Eye (tissue), 1 donor: ENCODE measurements at regions not wholly inside any gene's neighbourhood (a gene's known extent, or its start where the extent isn't known, plus 50 kb on each side); places are given as distances from the start of the nearest gene placed in this dataset.

Source experiments
- DNase-seq: peaks from one replicate; pipeline ENCODE4 v3.0.0-alpha.2; 2015

GRCh38 chr11:32273931-32274330, 161.4 kb downstream of the WT1 start:
- peak; percentile 46 for DNase-seq

DNA sequence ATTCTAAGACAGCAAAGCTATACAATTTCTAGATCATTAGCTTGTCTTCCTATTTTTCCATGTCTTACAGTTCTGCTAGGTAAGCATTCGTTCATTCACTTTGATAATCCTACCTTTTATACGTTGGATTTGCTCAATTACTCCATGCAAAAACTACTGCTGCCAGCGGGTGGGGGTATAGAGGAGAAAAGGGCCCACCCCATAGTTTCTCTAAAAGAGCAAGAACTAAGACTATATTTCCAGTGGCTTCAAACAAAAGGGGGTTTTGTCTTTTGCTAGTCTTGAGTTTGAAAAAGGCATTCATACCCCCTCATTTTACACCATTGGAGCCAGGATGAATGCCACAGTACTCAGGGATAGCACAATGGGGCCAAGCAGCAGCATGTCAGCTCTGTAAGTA, 155.7 kb downstream of the WT1 start:
- DNase-seq = no peak

GRCh38 chr11:32280339-32280738, 155.0 kb downstream of the WT1 start:
- DNase-seq = no peak

DNA sequence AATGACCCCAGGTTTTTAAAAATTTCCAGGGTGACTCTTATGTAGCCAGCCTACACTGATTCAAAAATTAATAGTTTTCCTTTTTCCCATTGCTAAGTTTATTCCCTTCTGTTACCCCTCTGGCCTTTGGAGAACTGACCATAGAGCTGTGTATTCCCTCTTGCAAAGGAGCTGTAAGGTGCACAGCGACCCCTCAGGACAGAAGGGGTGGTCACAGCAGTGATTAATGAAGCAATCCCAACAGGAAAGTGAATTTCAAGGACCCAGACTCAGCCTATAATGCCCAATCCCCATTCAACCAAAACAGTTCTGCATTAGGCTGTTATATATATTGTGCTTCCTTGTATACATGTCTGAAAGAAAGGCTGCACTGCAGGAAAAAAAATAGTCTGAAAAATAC, 147.1 kb downstream of the WT1 start:
- DNase-seq = no peak

- DNase-seq = no peak
These were observed 145.6 kb downstream of the WT1 start for GRCh38 chr11:32289701-32290100.

DNA sequence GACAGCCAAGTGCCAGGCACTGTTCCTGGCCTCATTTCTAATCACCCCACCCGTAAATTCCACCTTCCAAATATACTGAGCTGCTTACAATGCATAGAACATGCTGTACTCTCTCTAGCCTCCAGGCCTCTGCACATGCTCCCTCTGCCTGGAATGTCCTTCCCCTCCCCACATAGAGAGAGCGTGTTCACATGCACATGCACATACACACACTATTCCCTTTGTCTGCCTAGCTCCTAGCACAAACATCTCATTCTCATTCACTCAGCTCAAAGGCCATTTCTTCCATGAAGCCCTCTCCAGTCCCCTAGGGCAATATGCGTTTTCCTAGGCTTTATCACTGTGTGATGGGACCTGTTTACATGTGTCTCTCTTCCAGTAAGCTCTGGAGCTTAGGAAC, 144.6 kb downstream of the WT1 start:
- peak; percentile 48 for DNase-seq

DNA sequence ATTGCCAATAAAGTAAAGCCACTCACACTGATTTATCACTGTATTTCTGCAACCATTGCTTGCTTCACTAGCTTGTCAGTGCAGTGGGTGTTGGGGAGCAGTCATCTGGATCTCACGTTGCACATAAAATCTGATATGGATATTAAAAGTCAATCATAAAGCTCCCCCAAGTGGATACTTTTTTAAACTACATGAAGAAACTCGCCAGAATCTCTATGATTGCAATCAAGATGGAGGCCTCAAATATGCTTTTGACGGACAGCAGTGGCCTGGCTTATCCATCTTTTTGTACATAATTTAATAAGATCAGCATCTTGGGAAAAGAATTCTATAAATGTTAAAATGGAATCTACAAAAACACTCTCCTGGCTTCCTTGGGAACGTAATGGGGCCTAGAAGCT, 137.7 kb downstream of the WT1 start:
- peak; percentile 86 for DNase-seq

GRCh38 chr11:32302826-32303225, 132.5 kb downstream of the WT1 start:
- DNase-seq = no peak

- DNase-seq = no peak
These were observed 130.8 kb downstream of the WT1 start for GRCh38 chr11:32304521-32304920.

- no peak for DNase-seq
These were observed 129.9 kb downstream of the WT1 start for GRCh38 chr11:32305460-32305859.

- no peak for DNase-seq
These were observed 127.9 kb downstream of the WT1 start for GRCh38 chr11:32307471-32307870.

DNA sequence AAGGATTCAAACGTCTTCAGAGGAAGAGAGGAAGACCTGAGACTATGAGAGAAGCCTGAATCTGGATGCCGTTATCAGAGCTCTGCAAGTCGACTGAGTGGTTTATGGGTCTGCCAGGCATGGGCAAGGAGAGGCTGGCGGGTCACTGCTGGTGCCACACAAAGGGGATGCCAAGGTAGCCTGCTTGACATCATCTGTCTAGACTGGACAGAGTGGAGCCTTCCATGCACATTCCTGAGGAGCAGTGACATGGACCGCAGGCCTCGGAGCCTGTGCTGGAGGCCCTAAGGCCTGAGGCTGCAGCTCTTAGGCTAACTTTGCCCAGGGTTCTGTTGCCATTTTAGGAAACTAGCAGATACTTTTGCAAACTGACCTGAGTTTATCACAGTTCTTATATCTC, 127.4 kb downstream of the WT1 start:
- DNase-seq = no peak

- DNase-seq = no peak
These were observed 125.7 kb downstream of the WT1 start for GRCh38 chr11:32309530-32310213.

DNA sequence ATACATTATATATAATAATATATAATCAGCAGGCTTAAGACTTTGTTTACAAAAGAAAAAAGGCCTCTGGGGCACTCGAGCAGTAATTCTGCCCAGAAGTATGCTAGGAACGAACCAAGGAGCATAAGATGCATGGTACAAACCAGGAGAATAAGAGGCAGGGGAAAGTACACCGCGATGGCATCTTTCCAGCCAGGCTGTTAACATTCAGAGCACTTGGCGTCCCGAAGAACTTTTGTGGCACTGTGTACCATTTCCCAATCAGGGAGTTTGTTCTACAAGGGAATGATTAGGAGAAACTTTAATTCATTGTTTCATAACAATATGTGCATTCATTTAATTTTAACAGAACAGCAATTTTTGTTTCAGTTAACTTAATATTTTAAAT, 125.1 kb downstream of the WT1 start:
- DNase-seq = no peak

- DNase-seq = no peak
These were observed 123.8 kb downstream of the WT1 start for GRCh38 chr11:32311346-32312065.

DNA sequence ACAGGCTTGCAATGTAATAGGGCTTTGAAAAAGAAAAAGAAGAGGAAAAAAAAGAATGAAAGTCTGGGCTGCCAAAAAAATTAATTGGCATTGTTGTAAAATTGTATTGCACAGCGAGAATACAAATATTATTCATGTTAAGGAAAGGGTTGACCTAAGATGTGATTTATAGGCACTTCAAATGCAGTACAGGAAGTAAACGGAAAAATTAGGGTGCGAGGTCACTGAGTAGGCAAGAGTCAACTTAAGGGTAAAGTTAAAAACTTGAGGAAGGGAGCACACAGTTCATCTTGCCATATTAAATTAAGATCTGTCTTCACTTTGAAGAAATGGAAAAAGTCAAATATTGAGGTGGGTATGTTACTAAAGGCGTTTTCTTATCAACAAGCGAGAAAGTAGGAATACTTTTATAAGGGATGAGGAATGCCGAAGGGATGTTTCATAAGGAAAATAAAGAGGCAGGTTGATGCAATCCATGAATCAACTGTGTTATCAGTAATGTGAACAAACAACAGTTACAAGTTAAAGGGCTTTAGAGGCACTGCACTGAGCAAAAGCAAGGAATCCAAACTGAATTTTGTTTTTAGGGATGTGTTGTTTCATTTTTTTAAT, 123.0 kb downstream of the WT1 start:
- no peak for DNase-seq

DNA sequence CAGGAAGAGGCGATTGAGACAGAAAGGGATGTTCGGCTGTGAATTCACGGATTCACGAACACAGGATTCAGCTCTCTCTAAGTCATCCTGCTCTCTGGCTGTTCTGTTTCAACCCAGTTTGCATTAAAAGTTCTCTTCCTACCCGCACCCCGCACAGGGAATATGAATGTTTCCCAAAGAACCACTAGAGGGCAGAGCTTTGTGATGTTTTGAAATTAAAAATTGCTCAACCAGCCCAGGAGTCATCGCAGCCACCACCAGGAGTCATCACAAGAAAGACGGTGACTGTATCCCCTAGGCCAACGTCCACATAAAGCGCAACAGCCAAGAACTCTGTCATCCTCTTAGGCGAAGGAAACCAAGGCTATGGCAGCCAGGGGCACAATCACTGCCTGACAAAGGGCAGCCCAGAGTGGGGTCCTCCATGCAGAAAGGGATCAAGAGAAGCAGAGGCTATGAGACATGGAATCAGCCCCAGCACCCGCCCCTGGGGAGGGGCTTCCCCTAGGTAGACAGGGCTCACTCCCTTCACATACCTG, 122.4 kb downstream of the WT1 start:
- DNase-seq = peak; percentile 50

- DNase-seq = no peak
These were observed 121.9 kb downstream of the WT1 start for GRCh38 chr11:32313477-32313876.

DNA sequence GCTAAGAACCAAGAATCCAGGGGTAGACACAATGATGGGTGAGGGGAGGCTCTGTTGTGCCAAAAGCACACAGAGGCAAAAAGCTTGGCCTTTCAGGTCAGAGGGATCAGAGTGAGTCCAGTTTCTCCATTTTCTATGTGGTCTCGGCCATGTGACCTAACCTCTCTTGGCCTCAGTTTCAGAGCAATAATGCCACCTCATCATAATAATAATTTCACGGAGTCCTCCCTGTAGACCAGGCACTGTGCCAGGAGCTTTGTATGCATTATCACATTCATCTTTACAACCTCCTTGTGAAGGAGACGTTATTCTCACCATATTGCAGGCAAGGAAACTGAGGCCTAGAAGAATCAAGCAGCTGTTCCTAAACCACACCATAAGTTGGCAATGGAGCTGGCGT, 120.2 kb downstream of the WT1 start:
- DNase-seq = no peak

DNA sequence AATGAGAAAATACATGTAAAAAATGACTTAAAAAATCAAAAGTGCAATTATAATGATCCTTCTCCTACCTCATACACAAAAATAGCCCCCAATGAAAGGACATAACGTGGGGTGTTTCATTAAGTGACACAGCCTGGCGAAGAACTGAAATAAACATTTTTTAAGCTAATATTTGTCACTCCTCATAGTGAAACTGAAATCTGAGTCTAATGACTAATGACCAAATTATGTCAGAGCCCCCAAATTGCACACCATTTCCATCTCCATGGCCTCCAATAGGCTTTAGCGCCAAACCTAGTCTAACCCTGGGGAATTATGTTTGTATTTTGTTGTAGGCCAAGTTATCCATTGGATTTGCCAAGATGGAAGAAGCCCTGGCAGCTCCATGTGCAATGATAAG, 119.1 kb downstream of the WT1 start:
- DNase-seq = no peak

DNA sequence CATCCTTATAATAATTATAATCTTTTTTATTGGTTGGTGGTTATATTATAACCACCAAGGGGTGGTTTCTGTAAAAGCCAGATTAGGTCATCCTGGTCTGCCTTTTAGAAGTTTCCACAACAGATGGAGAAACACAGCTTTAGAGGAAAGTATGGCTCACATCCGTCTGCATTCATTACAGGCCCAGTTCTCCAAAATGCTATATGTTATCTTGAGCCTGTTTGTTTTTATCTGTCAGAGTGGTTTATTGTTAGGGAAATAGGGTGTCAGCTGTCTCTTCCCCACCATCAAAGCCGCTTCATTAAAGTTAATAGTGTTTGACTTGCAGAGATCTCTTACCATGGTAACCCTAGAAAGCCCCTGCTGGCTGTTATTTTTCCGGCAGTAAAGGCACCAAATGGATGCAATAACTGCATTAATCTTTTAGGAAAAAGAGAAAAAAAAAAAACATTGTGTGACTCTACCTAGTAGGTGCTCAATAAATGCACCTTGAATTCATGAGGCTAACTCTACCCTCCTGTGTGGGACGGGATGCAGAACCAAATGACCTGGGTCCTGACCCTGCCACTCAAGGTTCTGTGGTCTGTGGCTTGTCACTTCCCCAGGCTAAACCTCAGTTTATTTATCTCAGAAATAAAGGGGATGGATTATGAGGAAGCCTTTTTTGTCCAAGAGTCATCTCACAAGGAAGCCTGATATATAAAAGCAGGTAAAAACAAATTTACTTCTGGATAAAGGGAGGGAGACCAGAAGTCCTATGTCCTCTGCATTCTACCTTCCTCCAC, 118.3 kb downstream of the WT1 start:
- DNase-seq = no peak

DNA sequence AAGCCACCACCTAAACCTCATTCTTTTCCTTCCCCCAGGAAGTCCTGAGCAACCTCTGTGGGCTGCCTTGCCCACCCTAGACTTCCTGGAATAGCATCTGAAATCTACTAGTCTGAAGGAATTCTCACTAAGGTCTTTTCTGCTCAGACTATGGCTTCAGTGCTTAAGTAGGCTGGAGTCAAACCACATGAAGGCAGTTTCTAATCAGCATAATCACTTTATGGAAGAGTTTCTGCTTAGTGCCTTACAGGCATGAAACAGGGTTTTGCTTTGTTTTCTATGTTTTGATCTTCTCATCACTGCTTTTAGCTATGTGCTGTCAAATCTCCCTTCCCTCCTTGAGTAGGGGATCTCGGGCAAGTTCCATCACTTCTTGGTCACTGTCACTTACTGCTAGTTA, 117.7 kb downstream of the WT1 start:
- DNase-seq = no peak
